Esophagus squamous epithelium (tissue), 5 donors: ENCODE measurements at regions not wholly inside any gene's neighbourhood (a gene's known extent, or its start where the extent isn't known, plus 50 kb on each side); places are given as distances from the start of the nearest gene placed in this dataset.
"Not testable (repeated sequence)": the region's sequence is repeated elsewhere in the genome, so short reads cannot be mapped to it uniquely, and the experiment has no call there.

Experiments used
- DNase-seq: peaks from one replicate; lab custom pipeline; 2025; lab: John Stamatoyannopoulos, UW
- H3K27ac ChIP-seq, 4 donors: fragments of 200-600 bp; sonication (generic); one replicate each; pipeline ENCODE4 v1.5.1; 2016 to 2019; ENCODE audit warnings: mild to moderate bottlenecking in 1 of 4
- H3K27me3 ChIP-seq, 4 donors: fragments of 200-600 bp; sonication (generic); 1 replicate in 3 of 4; 2 replicates in 1 of 4; pipeline versions ENCODE4 v1.5.1 to v1.6.0; 2017 to 2021; ENCODE audit warnings: antibody characterized with exemption in 1 of 4
- H3K36me3 ChIP-seq, 3 donors: fragments of 200-600 bp; sonication (generic); one replicate each; pipeline ENCODE4 v1.5.1; 2016 to 2019
- H3K4me1 ChIP-seq, 3 donors: fragments of 200-600 bp; sonication (generic); one replicate each; pipeline ENCODE4 v1.5.1; 2017 to 2019
- H3K4me3 ChIP-seq, 4 donors: fragments of 200-600 bp; sonication (generic); 1 replicate in 3 of 4; 2 replicates in 1 of 4; pipeline ENCODE4 v1.5.1; 2016 to 2019; ENCODE audit warnings: mild to moderate bottlenecking in 2 of 4, moderate library complexity in 1 of 4
- H3K9me3 ChIP-seq, 3 donors: fragments of 200-600 bp; sonication (generic); one replicate each; pipeline ENCODE4 v1.5.1; 2016 to 2019
- CTCF ChIP-seq, 6 experiments: fragments of 450-650 bp in 4 of 6; fragments of 200-600 bp in 2 of 6; sonication (generic) in 2 of 6; IDR thresholded peaks; one replicate each; pipeline ENCODE4 v1.5.1; 2016 to 2019; ENCODE audit warnings: antibody characterized with exemption in 6 of 6, mild to moderate bottlenecking in 4 of 6, moderate library complexity in 4 of 6
- POLR2A ChIP-seq, 4 donors: fragments of 450-650 bp; IDR thresholded peaks; one replicate each; pipeline ENCODE4 v1.6.1; 2017; ENCODE audit warnings: antibody characterized with exemption in 4 of 4, mild to moderate bottlenecking in 4 of 4, moderate library complexity in 3 of 4
- WGBS, 2 donors: methylation state at CpG; one replicate each; pipeline ENCODE4 v1.1.5; 2018; 5-methylcytosine and 5-hydroxymethylcytosine counted together
- intact Hi-C: fragments of 100-400 bp; cut with DNase I; formaldehyde crosslinking; loops from one replicate; pipeline ENCODE4 v1.15.0; 2022
- donor health status: DM: yes; HTN: yes; CAD: no.

DNA sequence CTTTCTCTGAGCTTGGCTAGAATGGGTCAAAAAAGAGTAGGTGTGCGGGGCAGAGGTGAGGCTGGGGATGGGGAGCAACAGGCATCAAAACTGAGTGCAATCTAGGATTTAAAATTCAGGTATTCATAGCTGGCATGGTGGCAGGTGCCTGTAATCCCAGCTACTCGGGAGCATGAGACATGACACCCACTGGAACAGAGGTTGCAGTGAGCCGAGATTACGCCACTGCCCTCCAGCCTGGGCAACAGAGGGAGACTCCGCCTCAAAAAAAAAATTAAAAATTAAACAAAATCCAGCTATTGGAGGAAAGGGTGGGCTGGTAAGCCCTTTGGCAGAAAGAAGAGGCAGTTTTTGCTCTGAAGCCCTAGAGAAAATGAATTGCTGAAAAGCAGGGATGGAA lies 485.8 kb upstream of the PROK2 start:
- peak overlapping the region; percentile 4 to 64 (median 36) for H3K27ac ChIP-seq
- H3K9me3 ChIP-seq, result no peaks in the 10 kb centered on the region
- 57 to 83% methylated on average over 3 to 5 of the region's 5 CpGs for WGBS, 2 donors
- H3K4me3 ChIP-seq, result no peak overlapping the region
- DNase-seq, result no peak
- H3K27me3 ChIP-seq, result no peaks in the 10 kb centered on the region
- no peaks in the 10 kb centered on the region for H3K36me3 ChIP-seq
- H3K4me1 ChIP-seq, result peaks cover 27 to 58% (median 45%) of the 10 kb centered on the region in 3 donors
- TF ChIP-seq POLR2A (IDR thresholded peaks at IDR 0.05) (no peak), CTCF (IDR thresholded peaks at IDR 0.05) (no peak)
- intact Hi-C loops, result no loop called here

DNA sequence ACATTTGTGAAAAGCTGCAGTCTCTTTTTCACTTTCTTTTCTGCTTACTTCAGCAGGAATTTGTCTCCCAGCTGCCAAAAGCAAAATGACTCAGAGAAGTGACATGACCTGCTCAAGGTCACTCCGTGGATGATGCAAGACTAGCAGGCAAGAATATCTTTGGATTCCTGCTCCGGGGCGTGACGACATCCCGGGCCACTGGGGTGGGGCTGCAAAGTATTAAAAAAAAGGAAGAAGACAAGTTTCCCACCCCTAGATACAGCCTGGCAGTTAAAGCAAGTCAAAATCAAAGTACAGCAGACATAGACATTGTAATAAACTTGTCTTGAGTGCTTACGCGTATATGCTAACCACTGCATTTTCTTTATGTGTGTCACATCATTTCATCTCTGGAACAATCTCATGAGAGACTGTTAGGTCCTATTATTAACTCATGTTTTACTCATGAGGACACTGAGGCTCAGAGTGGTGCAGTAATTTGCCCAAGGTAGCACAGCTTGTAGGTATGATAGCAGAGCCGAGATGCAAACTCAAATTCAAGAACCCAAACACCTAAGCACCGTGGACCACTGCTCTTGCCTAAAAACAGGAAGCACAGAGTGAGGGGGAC lies 485.2 kb upstream of the PROK2 start:
- TF ChIP-seq POLR2A (IDR thresholded peaks at IDR 0.05), result no peak
- no peak for TF ChIP-seq CTCF (IDR thresholded peaks at IDR 0.05)
- Histone ChIP-seq H3K4me3 (no peak overlapping the region), H3K27ac (peak overlapping the region; percentile 4 to 67 (median 60)), H3K27me3 (no peaks in the 10 kb centered on the region), H3K36me3 (no peaks in the 10 kb centered on the region), H3K9me3 (no peaks in the 10 kb centered on the region), H3K4me1 (peaks cover 25 to 54% (median 42%) of the 10 kb centered on the region in 3 donors)
- peak; percentile 34 for DNase-seq
- 14 to 25% methylated on average over 9 of the region's 9 CpGs for WGBS, 2 donors
- intact Hi-C loops, result no loop called here

- Histone ChIP-seq H3K4me1 (peaks cover 19 to 47% (median 35%) of the 10 kb centered on the region in 3 donors), H3K4me3 (no peak overlapping the region), H3K27ac (peak overlapping the region; percentile 5 to 67 (median 54)), H3K36me3 (no peaks in the 10 kb centered on the region), H3K9me3 (no peaks in the 10 kb centered on the region), H3K27me3 (no peaks in the 10 kb centered on the region)
- 65 to 82% methylated on average over 2 to 3 of the region's 3 CpGs for WGBS, 2 donors
- TF ChIP-seq CTCF (IDR thresholded peaks at IDR 0.05) (no peak), POLR2A (IDR thresholded peaks at IDR 0.05) (no peak)
- DNase-seq, result no peak
- intact Hi-C loops, result no loop called here
Measured at GRCh38 chr3:72269475-72269874, 484.5 kb upstream of the PROK2 start.

DNA sequence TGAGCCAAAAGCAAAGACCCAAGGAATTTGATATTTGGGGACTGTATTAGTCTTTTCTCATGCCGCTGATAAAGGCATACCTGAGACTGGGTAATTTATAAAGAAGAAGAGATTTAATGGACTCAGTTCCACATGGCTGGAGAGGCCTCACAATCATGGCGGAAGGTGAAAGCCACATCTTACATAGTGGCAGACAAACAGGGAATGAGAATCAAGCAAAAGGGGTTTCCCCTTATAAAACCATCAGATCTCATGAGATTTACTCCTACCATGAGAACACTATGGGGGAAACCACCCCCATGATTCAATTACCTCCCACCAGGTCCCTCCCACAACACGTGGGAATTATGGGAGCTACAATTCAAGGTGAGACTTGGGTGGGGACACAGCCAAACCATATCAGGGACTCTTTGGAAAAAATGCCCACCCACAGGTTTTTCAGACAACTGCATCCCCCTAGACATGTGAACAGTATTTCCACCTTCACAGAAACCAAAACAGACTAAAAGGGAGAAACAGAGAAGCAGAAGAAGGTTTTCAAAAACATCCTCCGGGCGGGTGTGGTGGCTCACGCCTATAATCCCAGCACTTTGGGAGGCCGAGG lies 482.1 kb upstream of the PROK2 start:
- H3K4me3 ChIP-seq, H3K36me3 ChIP-seq, H3K27ac ChIP-seq, H3K27me3 ChIP-seq, DNase-seq, H3K9me3 ChIP-seq, intact Hi-C loops: not testable (repeated sequence)
- H3K4me1 ChIP-seq, result peaks cover 19 to 37% (median 23%) of the 10 kb centered on the region in 3 donors
- WGBS, 2 donors, result 76 to 88% methylated on average over 5 to 7 of the region's 7 CpGs

- intact Hi-C loops, result no loop called here
- DNase-seq, result no peak
- Histone ChIP-seq H3K4me3 (no peak overlapping the region), H3K27ac (no peak overlapping the region), H3K27me3 (no peaks in the 10 kb centered on the region), H3K9me3 (no peaks in the 10 kb centered on the region), H3K36me3 (no peaks in the 10 kb centered on the region), H3K4me1 (peaks cover 19 to 37% (median 20%) of the 10 kb centered on the region in 3 donors)
- WGBS, 2 donors, result 61 to 73% methylated on average over 3 of the region's 3 CpGs
- TF ChIP-seq CTCF (IDR thresholded peaks at IDR 0.05) (no peak), POLR2A (IDR thresholded peaks at IDR 0.05) (no peak)
Measured at GRCh38 chr3:72266016-72266370, 481.0 kb upstream of the PROK2 start.
